B cell (primary cell): ENCODE measurements at regions not wholly inside any gene's neighbourhood (a gene's known extent, or its start where the extent isn't known, plus 50 kb on each side); places are given as distances from the start of the nearest gene placed in this dataset.

Experiments used
- ATAC-seq: fragments of 200-7000 bp; cut with Tn5 transposase; one replicate; pipeline ENCODE4 v1.10.0; 2021; ENCODE audit warnings: low read depth, mild to moderate bottlenecking, moderate number of reproducible peaks, moderate library complexity
- CTCF ChIA-PET: fragments of 350-600 bp; sonication (Branson Sonifier 250); formaldehyde crosslinking; loops from one replicate; lab custom pipeline; 2021; ENCODE audit warnings: antibody characterized with exemption, inconsistent platforms; lab: Charles Lee
- POLR2A ChIA-PET: fragments of 350-600 bp; sonication (Branson Sonifier 250); formaldehyde crosslinking; loops from one replicate; lab custom pipeline; 2021; ENCODE audit warnings: antibody characterized with exemption; lab: Charles Lee
- DNase-seq: peaks from one replicate; pipeline ENCODE4 v3.0.0; 2013
- H2AFZ ChIP-seq: 2 replicates; pipeline ENCODE4 v1.6.1; 2012; ENCODE audit warnings: mild to moderate bottlenecking, low read depth, low read length; ENCODE audit not compliant: insufficient read depth, poor library complexity, severe bottlenecking
- H3K27ac ChIP-seq, 2 donors: 1 replicate in 1 of 2; 2 replicates in 1 of 2; pipeline ENCODE4 v1.5.1; 2012 to 2013; ENCODE audit warnings: low read length in 2 of 2, mild to moderate bottlenecking in 2 of 2, moderate library complexity in 1 of 2
- H3K27me3 ChIP-seq, 4 experiments: fragments of 200-600 bp in 1 of 4; sonication (generic) in 1 of 4; replicated peaks in 1 of 4; 1 replicate in 2 of 4; 2 replicates in 2 of 4; pipeline versions ENCODE4 v1.6.1 to v1.7.0; 2013 to 2016; ENCODE audit warnings: low read length in 3 of 4, mild to moderate bottlenecking in 2 of 4, mixed read lengths in 1 of 4, moderate library complexity in 1 of 4; ENCODE audit not compliant: insufficient read depth in 4 of 4, control insufficient read depth in 3 of 4; ENCODE audit errors: control extremely low read depth in 1 of 4
- H3K36me3 ChIP-seq, 2 experiments: replicated peaks in 1 of 2; 1 replicate in 1 of 2; 2 replicates in 1 of 2; pipeline versions ENCODE4 v1.6.1 to v1.7.1; 2013; ENCODE audit warnings: low read length in 1 of 2; ENCODE audit not compliant: insufficient read depth in 2 of 2, control insufficient read depth in 1 of 2; ENCODE audit errors: control extremely low read depth in 1 of 2, extremely low read depth in 1 of 2
- H3K4me1 ChIP-seq, 2 donors: fragments of 200-600 bp in 1 of 2; sonication (generic) in 1 of 2; 1 replicate in 1 of 2; 2 replicates in 1 of 2; pipeline versions ENCODE4 v1.5.1 to v1.6.1; 2013 to 2017; ENCODE audit warnings: low read length in 2 of 2; ENCODE audit not compliant: control insufficient read depth in 2 of 2, insufficient read depth in 2 of 2
- H3K4me2 ChIP-seq: replicated peaks from 2 replicates; pipeline ENCODE3; 2012; ENCODE audit warnings: mild to moderate bottlenecking, low read depth, low read length; ENCODE audit not compliant: poor library complexity, severe bottlenecking
- H3K4me3 ChIP-seq, 5 experiments: fragments of 200-600 bp in 1 of 5; sonication (generic) in 1 of 5; 1 replicate in 3 of 5; 2 replicates in 2 of 5; pipeline versions ENCODE4 v1.5.1 to v1.7.0; 2011 to 2016; ENCODE audit warnings: low read length in 4 of 5, mild to moderate bottlenecking in 4 of 5, low read depth in 2 of 5, control low read depth in 1 of 5, moderate library complexity in 1 of 5; ENCODE audit not compliant: insufficient read depth in 1 of 5; ENCODE audit errors: control extremely low read depth in 1 of 5, extremely low read depth in 1 of 5
- H3K79me2 ChIP-seq: fragments of 200-600 bp; sonication (generic); one replicate; pipeline ENCODE4 v1.6.0; 2016; ENCODE audit warnings: low read length; ENCODE audit not compliant: control insufficient read depth, insufficient read depth
- H3K9ac ChIP-seq: fragments of 200-600 bp; sonication (generic); 2 replicates; pipeline ENCODE4 v1.6.1; 2017; ENCODE audit warnings: mild to moderate bottlenecking, low read length, moderate library complexity
- H3K9me3 ChIP-seq, 3 donors: one replicate each; pipeline versions ENCODE4 v1.6.1 to v1.7.1; 2013; ENCODE audit warnings: low read length in 2 of 3; ENCODE audit not compliant: control insufficient read depth in 2 of 3, insufficient read depth in 1 of 3; ENCODE audit errors: control extremely low read depth in 1 of 3
- H4K20me1 ChIP-seq: 2 replicates; pipeline ENCODE4 v1.6.0; 2012; ENCODE audit warnings: mild to moderate bottlenecking, low read length; ENCODE audit not compliant: insufficient read depth, control insufficient read depth, poor library complexity, severe bottlenecking
- H3K27ac Mint-ChIP-seq: one replicate; pipeline ENCODE4 v1.8.0; 2021; ENCODE audit warnings: mixed read lengths
- H3K27me3 Mint-ChIP-seq: one replicate; pipeline ENCODE4 v1.8.0; 2021; ENCODE audit warnings: mixed read lengths
- H3K4me1 Mint-ChIP-seq: one replicate; pipeline ENCODE4 v1.8.0; 2021; ENCODE audit warnings: mixed read lengths
- H3K4me3 Mint-ChIP-seq: one replicate; pipeline ENCODE4 v1.8.0; 2021; ENCODE audit warnings: mixed read lengths
- H3K9me3 Mint-ChIP-seq: one replicate; pipeline ENCODE4 v1.8.0; 2022; ENCODE audit warnings: mixed read lengths; ENCODE audit not compliant: insufficient read depth
- CTCF ChIP-seq: fragments of 200-600 bp; IDR thresholded peaks from one replicate; pipeline ENCODE4 v1.8.0; 2022; ENCODE audit warnings: antibody characterized with exemption, mild to moderate bottlenecking
- EZH2 ChIP-seq: IDR thresholded peaks from 2 replicates; pipeline ENCODE4 v1.6.1; 2012; ENCODE audit warnings: borderline replicate concordance, low read depth, mild to moderate bottlenecking, moderate library complexity, low read length; ENCODE audit not compliant: insufficient read depth, poor library complexity, severe bottlenecking
- WGBS: methylation state at CpG from one replicate; pipeline ENCODE4 v1.1.5; 2013; ENCODE audit warnings: missing lambda C conversion rate; ENCODE audit not compliant: insufficient coverage; 5-methylcytosine and 5-hydroxymethylcytosine counted together
- intact Hi-C: fragments of 100-400 bp; cut with micrococcal nuclease; formaldehyde crosslinking; loops from one replicate; pipeline ENCODE4 v1.10.0; 2022

- Histone ChIP-seq H3K9ac (no peak overlapping the region), H4K20me1 (no peaks in the 10 kb centered on the region), H3K79me2 (no peaks in the 10 kb centered on the region), H2AFZ (no peak overlapping the region), H3K27me3 (no peaks in the 10 kb centered on the region), H3K36me3 (no peaks in the 10 kb centered on the region), H3K4me2 (no peak overlapping the region), H3K4me3 (no peak overlapping the region), H3K4me1 (peaks cover 6 to 10% of the 10 kb centered on the region in 2 donors), H3K27ac (no peak overlapping the region), H3K9me3 (no peaks in the 10 kb centered on the region)
- ChIA-PET POLR2A (no interaction called here), CTCF (no interaction called here)
- DNase-seq = no peak
- no peaks in the 10 kb centered on the region for H3K27me3 Mint-ChIP-seq
- WGBS = no CpG with 5 or more reads among the region's 1 CpG
- no peak overlapping the region for H3K4me3 Mint-ChIP-seq
- intact Hi-C loops = no loop called here
- TF ChIP-seq EZH2 (no peak), CTCF (no peak)
- H3K4me1 Mint-ChIP-seq = peaks cover 27% of the 10 kb centered on the region
- no peak for ATAC-seq
- no peak overlapping the region for H3K27ac Mint-ChIP-seq
- no peaks in the 10 kb centered on the region for H3K9me3 Mint-ChIP-seq
Observed at GRCh38 chr12:92259291-92259690, 113.6 kb upstream of the BTG1 start.

GRCh38 chr12:92257261-92257660 is 111.6 kb upstream of the BTG1 start:
- POLR2A ChIA-PET = no interaction called here

More at GRCh38 chr12:92257261-92257660, 111.6 kb upstream of the BTG1 start:
- Histone ChIP-seq H3K27ac (no peak overlapping the region), H2AFZ (no peak overlapping the region), H3K36me3 (no peaks in the 10 kb centered on the region), H3K4me2 (no peak overlapping the region), H3K9me3 (no peaks in the 10 kb centered on the region), H3K4me3 (no peak overlapping the region), H3K9ac (no peak overlapping the region), H3K4me1 (peaks cover 6 to 10% of the 10 kb centered on the region in 2 donors), H3K79me2 (no peaks in the 10 kb centered on the region), H4K20me1 (no peaks in the 10 kb centered on the region), H3K27me3 (no peaks in the 10 kb centered on the region)
- no peak overlapping the region for H3K27ac Mint-ChIP-seq
- peaks cover 29% of the 10 kb centered on the region for H3K4me1 Mint-ChIP-seq
- intact Hi-C loops = no loop called here
- CTCF ChIA-PET = no interaction called here
- H3K9me3 Mint-ChIP-seq = no peaks in the 10 kb centered on the region
- DNase-seq (no peak), ATAC-seq (no peak)
- no peaks in the 10 kb centered on the region for H3K27me3 Mint-ChIP-seq
- H3K4me3 Mint-ChIP-seq = no peak overlapping the region
- no peak for TF ChIP-seq EZH2
- no peak for TF ChIP-seq CTCF
